Peyer's patch (tissue), 4 donors: ENCODE measurements at regions not wholly inside any gene's neighbourhood (a gene's known extent, or its start where the extent isn't known, plus 50 kb on each side); places are given as distances from the start of the nearest gene placed in this dataset.

Source experiments
- DNase-seq, 3 donors: peaks; one replicate each; pipeline ENCODE4 v3.0.0-alpha.2; 2017 to 2019
- H3K27ac ChIP-seq, 4 donors: fragments of 200-600 bp; sonication (generic); one replicate each; pipeline ENCODE4 v1.5.1; 2016 to 2019
- H3K27me3 ChIP-seq, 2 donors: fragments of 200-600 bp; sonication (generic); one replicate each; pipeline ENCODE4 v1.5.1; 2019
- H3K36me3 ChIP-seq, 3 donors: fragments of 200-600 bp; sonication (generic); one replicate each; pipeline ENCODE4 v1.5.1; 2016 to 2019
- H3K4me1 ChIP-seq, 4 donors: fragments of 200-600 bp; sonication (generic); one replicate each; pipeline ENCODE4 v1.5.1; 2016 to 2019
- H3K4me3 ChIP-seq, 4 donors: fragments of 200-600 bp; sonication (generic); 1 replicate in 3 of 4; 2 replicates in 1 of 4; pipeline ENCODE4 v1.5.1; 2016 to 2019; ENCODE audit warnings: mild to moderate bottlenecking in 1 of 4
- H3K9me3 ChIP-seq, 4 donors: fragments of 200-600 bp; sonication (generic); one replicate each; pipeline ENCODE4 v1.5.1; 2016 to 2019; ENCODE audit warnings: mild to moderate bottlenecking in 1 of 4
- POLR2A ChIP-seq, 2 donors: fragments of 450-650 bp; IDR thresholded peaks; one replicate each; pipeline ENCODE4 v1.5.1; 2017; ENCODE audit warnings: antibody characterized with exemption in 2 of 2, mild to moderate bottlenecking in 2 of 2, moderate library complexity in 2 of 2
- TF ChIP-seq, protein P1 (sequence below), 6 experiments: fragments of 450-650 bp in 4 of 6; fragments of 200-600 bp in 2 of 6; sonication (generic) in 1 of 6; IDR thresholded peaks; one replicate each; pipeline ENCODE4 v1.5.1; 2017 to 2019; ENCODE audit warnings: antibody characterized with exemption in 6 of 6, mild to moderate bottlenecking in 3 of 6, moderate library complexity in 1 of 6

DNA sequence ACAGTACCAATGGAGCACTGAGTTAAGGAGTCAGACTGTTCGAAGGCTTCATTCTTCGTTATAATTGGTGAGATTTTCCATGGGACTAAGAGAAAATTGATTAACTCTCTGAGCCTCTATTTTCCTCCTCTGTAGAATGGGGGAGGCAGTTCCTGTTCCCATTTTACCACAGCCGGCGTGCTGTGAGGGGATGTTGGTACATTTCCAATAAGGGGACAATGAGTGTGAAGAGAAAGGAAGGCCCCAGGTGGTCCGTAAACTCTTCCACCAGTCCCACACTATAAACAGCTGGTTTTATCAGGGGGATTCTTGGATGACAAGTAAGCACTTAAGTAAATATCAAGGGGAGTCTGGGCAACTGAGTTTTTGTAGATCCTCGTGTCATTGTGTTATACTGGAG, 109.9 kb downstream of the DAD1 start:
- Histone ChIP-seq H3K27ac (peak overlapping the region in 3 of 4 donors; percentile 30 to 74 (median 46)), H3K4me3 (no peak overlapping the region)
- no peak for TF ChIP-seq POLR2A (IDR thresholded peaks at IDR 0.05)
- TF ChIP-seq, protein P1, sequence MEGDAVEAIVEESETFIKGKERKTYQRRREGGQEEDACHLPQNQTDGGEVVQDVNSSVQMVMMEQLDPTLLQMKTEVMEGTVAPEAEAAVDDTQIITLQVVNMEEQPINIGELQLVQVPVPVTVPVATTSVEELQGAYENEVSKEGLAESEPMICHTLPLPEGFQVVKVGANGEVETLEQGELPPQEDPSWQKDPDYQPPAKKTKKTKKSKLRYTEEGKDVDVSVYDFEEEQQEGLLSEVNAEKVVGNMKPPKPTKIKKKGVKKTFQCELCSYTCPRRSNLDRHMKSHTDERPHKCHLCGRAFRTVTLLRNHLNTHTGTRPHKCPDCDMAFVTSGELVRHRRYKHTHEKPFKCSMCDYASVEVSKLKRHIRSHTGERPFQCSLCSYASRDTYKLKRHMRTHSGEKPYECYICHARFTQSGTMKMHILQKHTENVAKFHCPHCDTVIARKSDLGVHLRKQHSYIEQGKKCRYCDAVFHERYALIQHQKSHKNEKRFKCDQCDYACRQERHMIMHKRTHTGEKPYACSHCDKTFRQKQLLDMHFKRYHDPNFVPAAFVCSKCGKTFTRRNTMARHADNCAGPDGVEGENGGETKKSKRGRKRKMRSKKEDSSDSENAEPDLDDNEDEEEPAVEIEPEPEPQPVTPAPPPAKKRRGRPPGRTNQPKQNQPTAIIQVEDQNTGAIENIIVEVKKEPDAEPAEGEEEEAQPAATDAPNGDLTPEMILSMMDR (IDR thresholded peaks at IDR 0.05), result no peak

GRCh38 chr14:22478670-22479069, 110.4 kb downstream of the DAD1 start:
- H3K4me1 ChIP-seq, result no peaks in the 10 kb centered on the region
- H3K9me3 ChIP-seq, result no peaks in the 10 kb centered on the region
- H3K4me3 ChIP-seq, result no peak overlapping the region
- H3K36me3 ChIP-seq, result no peaks in the 10 kb centered on the region
- no peaks in the 10 kb centered on the region for H3K27me3 ChIP-seq
- peak overlapping the region in 3 of 4 donors; percentile 30 to 74 (median 46) for H3K27ac ChIP-seq
- no peak for TF ChIP-seq POLR2A (IDR thresholded peaks at IDR 0.05)
- TF ChIP-seq, protein P1 (IDR thresholded peaks at IDR 0.05), result no peak
- DNase-seq, result no peak

More for the DNA sequence above, 109.9 kb downstream of the DAD1 start:
- Histone ChIP-seq H3K27me3 (no peaks in the 10 kb centered on the region), H3K9me3 (no peaks in the 10 kb centered on the region), H3K4me1 (no peaks in the 10 kb centered on the region), H3K36me3 (no peaks in the 10 kb centered on the region)
- no peak for DNase-seq

- no peak for TF ChIP-seq POLR2A (IDR thresholded peaks at IDR 0.05)
- TF ChIP-seq, protein P1 (IDR thresholded peaks at IDR 0.05), result no peak
Measured at GRCh38 chr14:22478247-22478646, 110.8 kb downstream of the DAD1 start.

GRCh38 chr14:22477569-22478194, 111.3 kb downstream of the DAD1 start:
- TF ChIP-seq, protein P1 (IDR thresholded peaks at IDR 0.05), result no peak
- TF ChIP-seq POLR2A (IDR thresholded peaks at IDR 0.05), result no peak
- Histone ChIP-seq H3K4me3 (no peak overlapping the region), H3K27ac (peak overlapping the region in 1 of 4 donors; percentile 74)

More at GRCh38 chr14:22478247-22478646, 110.8 kb downstream of the DAD1 start:
- Histone ChIP-seq H3K4me3 (no peak overlapping the region), H3K4me1 (no peaks in the 10 kb centered on the region), H3K9me3 (no peaks in the 10 kb centered on the region), H3K27me3 (no peaks in the 10 kb centered on the region), H3K36me3 (no peaks in the 10 kb centered on the region), H3K27ac (peak overlapping the region in 2 of 4 donors; percentile 46 to 74)
- DNase-seq, result no peak

DNA sequence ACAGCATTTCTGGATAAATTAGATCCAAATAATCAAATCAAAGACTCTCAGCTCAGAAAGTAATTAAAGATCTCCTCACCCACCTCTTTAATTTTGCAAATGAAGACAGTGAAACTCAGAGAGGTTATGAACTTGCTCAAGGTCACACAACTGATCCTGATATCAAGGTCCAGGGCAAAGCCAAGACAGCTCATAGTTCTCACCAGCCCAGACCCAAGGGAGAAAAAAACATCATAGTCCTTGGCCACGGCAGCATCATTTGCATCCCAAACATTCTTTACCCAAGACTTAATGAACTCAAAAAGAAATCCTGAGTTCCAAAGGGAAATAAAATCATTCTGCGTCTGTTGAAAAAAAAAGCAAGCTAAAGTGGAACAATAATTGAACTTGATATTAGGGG, 112.1 kb downstream of the DAD1 start:
- DNase-seq, result no peak
- Histone ChIP-seq H3K9me3 (no peaks in the 10 kb centered on the region), H3K36me3 (no peaks in the 10 kb centered on the region), H3K27me3 (no peaks in the 10 kb centered on the region), H3K4me1 (peaks cover 0 to 6% (median 0%) of the 10 kb centered on the region in 4 donors), H3K4me3 (no peak overlapping the region), H3K27ac (peak overlapping the region in 1 of 4 donors; percentile 74)
- TF ChIP-seq, protein P1 (IDR thresholded peaks at IDR 0.05), result no peak
- no peak for TF ChIP-seq POLR2A (IDR thresholded peaks at IDR 0.05)

More at GRCh38 chr14:22477569-22478194, 111.3 kb downstream of the DAD1 start:
- peaks cover 0 to 3% (median 0%) of the 10 kb centered on the region in 4 donors for H3K4me1 ChIP-seq
- H3K9me3 ChIP-seq, result no peaks in the 10 kb centered on the region
- no peaks in the 10 kb centered on the region for H3K36me3 ChIP-seq
- no peaks in the 10 kb centered on the region for H3K27me3 ChIP-seq
- no peak for DNase-seq
